ENCODE measurements at regions not wholly inside any gene's neighbourhood (a gene's known extent, or its start where the extent isn't known, plus 50 kb on each side); places are given as distances from the start of the nearest gene placed in this dataset.

GRCh38 chr17:70603226-70603625, 433.9 kb downstream of the KCNJ2 start:
- Histone ChIP-seq H3K27me3 (ENCODE audit: control insufficient read depth, insufficient read depth, low read length) (no peaks in the 10 kb centered on the region), H3K36me3 (ENCODE audit: control insufficient read depth, low read depth, low read length) (no peaks in the 10 kb centered on the region), H3K27ac (ENCODE audit: low read length) (no peak overlapping the region), H3K9me3 (ENCODE audit: control insufficient read depth, low read depth, low read length) (no peaks in the 10 kb centered on the region), H3K4me3 (ENCODE audit: low read length) (no peak overlapping the region), H3K4me1 (ENCODE audit: control insufficient read depth, low read depth, low read length) (peaks cover 11% of the 10 kb centered on the region), H3K9ac (ENCODE audit: low read length) (no peak overlapping the region)

- Histone ChIP-seq H3K36me3 (ENCODE audit: control insufficient read depth, low read depth, low read length) (no peaks in the 10 kb centered on the region), H3K27me3 (ENCODE audit: control insufficient read depth, insufficient read depth, low read length) (no peaks in the 10 kb centered on the region), H3K9me3 (ENCODE audit: control insufficient read depth, low read depth, low read length) (no peaks in the 10 kb centered on the region), H3K9ac (ENCODE audit: low read length) (no peak overlapping the region), H3K27ac (ENCODE audit: low read length) (no peak overlapping the region), H3K4me3 (ENCODE audit: low read length) (no peak overlapping the region), H3K4me1 (ENCODE audit: control insufficient read depth, low read depth, low read length) (peaks cover 20% of the 10 kb centered on the region)
Measured at GRCh38 chr17:70604854-70605253, 435.5 kb downstream of the KCNJ2 start.

- H3K27ac ChIP-seq (ENCODE audit: low read length): no peak overlapping the region
- H3K36me3 ChIP-seq (ENCODE audit: control insufficient read depth, low read depth, low read length): no peaks in the 10 kb centered on the region
- peaks cover 20% of the 10 kb centered on the region for H3K4me1 ChIP-seq (ENCODE audit: control insufficient read depth, low read depth, low read length)
- H3K4me3 ChIP-seq (ENCODE audit: low read length): no peak overlapping the region
- H3K27me3 ChIP-seq (ENCODE audit: control insufficient read depth, insufficient read depth, low read length): no peaks in the 10 kb centered on the region
- no peaks in the 10 kb centered on the region for H3K9me3 ChIP-seq (ENCODE audit: control insufficient read depth, low read depth, low read length)
- H3K9ac ChIP-seq (ENCODE audit: low read length): no peak overlapping the region
Measured at GRCh38 chr17:70606086-70606485, 436.8 kb downstream of the KCNJ2 start.

- no peak overlapping the region for H3K27ac ChIP-seq (ENCODE audit: low read length)
- H3K4me1 ChIP-seq (ENCODE audit: control insufficient read depth, low read depth, low read length): peaks cover 20% of the 10 kb centered on the region
- no peaks in the 10 kb centered on the region for H3K9me3 ChIP-seq (ENCODE audit: control insufficient read depth, low read depth, low read length)
- no peaks in the 10 kb centered on the region for H3K36me3 ChIP-seq (ENCODE audit: control insufficient read depth, low read depth, low read length)
- no peak overlapping the region for H3K4me3 ChIP-seq (ENCODE audit: low read length)
- no peaks in the 10 kb centered on the region for H3K27me3 ChIP-seq (ENCODE audit: control insufficient read depth, insufficient read depth, low read length)
- H3K9ac ChIP-seq (ENCODE audit: low read length): no peak overlapping the region
Measured at GRCh38 chr17:70608193-70608592, 438.9 kb downstream of the KCNJ2 start.

GRCh38 chr17:70608957-70609356, 439.6 kb downstream of the KCNJ2 start:
- H3K36me3 ChIP-seq (ENCODE audit: control insufficient read depth, low read depth, low read length): no peaks in the 10 kb centered on the region

GRCh38 chr17:70609566-70609965, 440.2 kb downstream of the KCNJ2 start:
- no peak overlapping the region for H3K27ac ChIP-seq (ENCODE audit: low read length)
- no peaks in the 10 kb centered on the region for H3K27me3 ChIP-seq (ENCODE audit: control insufficient read depth, insufficient read depth, low read length)
- no peak overlapping the region for H3K4me3 ChIP-seq (ENCODE audit: low read length)
- H3K4me1 ChIP-seq (ENCODE audit: control insufficient read depth, low read depth, low read length): peaks cover 20% of the 10 kb centered on the region
- no peak overlapping the region for H3K9ac ChIP-seq (ENCODE audit: low read length)
- no peaks in the 10 kb centered on the region for H3K36me3 ChIP-seq (ENCODE audit: control insufficient read depth, low read depth, low read length)
- H3K9me3 ChIP-seq (ENCODE audit: control insufficient read depth, low read depth, low read length): no peaks in the 10 kb centered on the region

More at GRCh38 chr17:70608957-70609356, 439.6 kb downstream of the KCNJ2 start:
- Histone ChIP-seq H3K4me1 (ENCODE audit: control insufficient read depth, low read depth, low read length) (peaks cover 20% of the 10 kb centered on the region), H3K27ac (ENCODE audit: low read length) (no peak overlapping the region), H3K4me3 (ENCODE audit: low read length) (no peak overlapping the region), H3K9ac (ENCODE audit: low read length) (no peak overlapping the region), H3K9me3 (ENCODE audit: control insufficient read depth, low read depth, low read length) (no peaks in the 10 kb centered on the region), H3K27me3 (ENCODE audit: control insufficient read depth, insufficient read depth, low read length) (no peaks in the 10 kb centered on the region)

- no peak overlapping the region for H3K9ac ChIP-seq (ENCODE audit: low read length)
- H3K36me3 ChIP-seq (ENCODE audit: control insufficient read depth, low read depth, low read length): no peaks in the 10 kb centered on the region
- H3K27ac ChIP-seq (ENCODE audit: low read length): no peak overlapping the region
- H3K4me3 ChIP-seq (ENCODE audit: low read length): no peak overlapping the region
- H3K4me1 ChIP-seq (ENCODE audit: control insufficient read depth, low read depth, low read length): peaks cover 18% of the 10 kb centered on the region
- H3K27me3 ChIP-seq (ENCODE audit: control insufficient read depth, insufficient read depth, low read length): no peaks in the 10 kb centered on the region
- H3K9me3 ChIP-seq (ENCODE audit: control insufficient read depth, low read depth, low read length): no peaks in the 10 kb centered on the region
Measured at GRCh38 chr17:70610161-70610560, 440.8 kb downstream of the KCNJ2 start.

- H3K4me3 ChIP-seq (ENCODE audit: low read length): no peak overlapping the region
- no peak overlapping the region for H3K27ac ChIP-seq (ENCODE audit: low read length)
- H3K9ac ChIP-seq (ENCODE audit: low read length): no peak overlapping the region
- H3K27me3 ChIP-seq (ENCODE audit: control insufficient read depth, insufficient read depth, low read length): no peaks in the 10 kb centered on the region
- peaks cover 5% of the 10 kb centered on the region for H3K4me1 ChIP-seq (ENCODE audit: control insufficient read depth, low read depth, low read length)
- no peaks in the 10 kb centered on the region for H3K9me3 ChIP-seq (ENCODE audit: control insufficient read depth, low read depth, low read length)
- H3K36me3 ChIP-seq (ENCODE audit: control insufficient read depth, low read depth, low read length): no peaks in the 10 kb centered on the region
Measured at GRCh38 chr17:70613681-70614080, 444.3 kb downstream of the KCNJ2 start.

- Histone ChIP-seq H3K4me3 (ENCODE audit: low read length) (no peak overlapping the region), H3K27me3 (ENCODE audit: control insufficient read depth, insufficient read depth, low read length) (no peaks in the 10 kb centered on the region), H3K27ac (ENCODE audit: low read length) (no peak overlapping the region), H3K4me1 (ENCODE audit: control insufficient read depth, low read depth, low read length) (no peaks in the 10 kb centered on the region), H3K36me3 (ENCODE audit: control insufficient read depth, low read depth, low read length) (no peaks in the 10 kb centered on the region), H3K9me3 (ENCODE audit: control insufficient read depth, low read depth, low read length) (no peaks in the 10 kb centered on the region), H3K9ac (ENCODE audit: low read length) (no peak overlapping the region)
Measured at GRCh38 chr17:70615831-70616230, 446.5 kb downstream of the KCNJ2 start.

GRCh38 chr17:70618641-70619040, 449.3 kb downstream of the KCNJ2 start:
- Histone ChIP-seq H3K4me1 (ENCODE audit: control insufficient read depth, low read depth, low read length) (no peaks in the 10 kb centered on the region), H3K9me3 (ENCODE audit: control insufficient read depth, low read depth, low read length) (no peaks in the 10 kb centered on the region), H3K27me3 (ENCODE audit: control insufficient read depth, insufficient read depth, low read length) (no peaks in the 10 kb centered on the region), H3K4me3 (ENCODE audit: low read length) (no peak overlapping the region), H3K36me3 (ENCODE audit: control insufficient read depth, low read depth, low read length) (no peaks in the 10 kb centered on the region), H3K9ac (ENCODE audit: low read length) (no peak overlapping the region), H3K27ac (ENCODE audit: low read length) (no peak overlapping the region)

GRCh38 chr17:70621566-70621965, 452.2 kb downstream of the KCNJ2 start:
- Histone ChIP-seq H3K4me1 (ENCODE audit: control insufficient read depth, low read depth, low read length) (no peaks in the 10 kb centered on the region), H3K36me3 (ENCODE audit: control insufficient read depth, low read depth, low read length) (no peaks in the 10 kb centered on the region), H3K9me3 (ENCODE audit: control insufficient read depth, low read depth, low read length) (no peaks in the 10 kb centered on the region), H3K27ac (ENCODE audit: low read length) (no peak overlapping the region), H3K27me3 (ENCODE audit: control insufficient read depth, insufficient read depth, low read length) (no peaks in the 10 kb centered on the region), H3K4me3 (ENCODE audit: low read length) (no peak overlapping the region), H3K9ac (ENCODE audit: low read length) (no peak overlapping the region)

- Histone ChIP-seq H3K27ac (ENCODE audit: low read length) (no peak overlapping the region), H3K4me3 (ENCODE audit: low read length) (no peak overlapping the region), H3K4me1 (ENCODE audit: control insufficient read depth, low read depth, low read length) (no peaks in the 10 kb centered on the region), H3K27me3 (ENCODE audit: control insufficient read depth, insufficient read depth, low read length) (no peaks in the 10 kb centered on the region), H3K36me3 (ENCODE audit: control insufficient read depth, low read depth, low read length) (no peaks in the 10 kb centered on the region), H3K9ac (ENCODE audit: low read length) (no peak overlapping the region), H3K9me3 (ENCODE audit: control insufficient read depth, low read depth, low read length) (no peaks in the 10 kb centered on the region)
Measured at GRCh38 chr17:70622368-70623260, 453.3 kb downstream of the KCNJ2 start.

Measured in iPS-18a (cell line).